BLaER1 treated with 17β-estradiol and CSF1 and Interleukin-3, amounts not matched to agents 10 nM and 100 nM (cell line): ENCODE measurements at regions not wholly inside any gene's neighbourhood (a gene's known extent, or its start where the extent isn't known, plus 50 kb on each side); places are given as distances from the start of the nearest gene placed in this dataset.
"Not testable (repeated sequence)": the region's sequence is repeated elsewhere in the genome, so short reads cannot be mapped to it uniquely, and the experiment has no call there.

Source experiments
- H3K27ac ChIP-seq, 11 experiments: shearing (Covaris generic); formaldehyde crosslinking; 2 replicates each; pipeline ENCODE4 v1.8.1; 2022
- H3K27me3 ChIP-seq, 11 experiments: shearing (Covaris generic); formaldehyde crosslinking; 2 replicates each; pipeline ENCODE4 v1.8.1; 2022
- H3K36me3 ChIP-seq, 11 experiments: shearing (Covaris generic); formaldehyde crosslinking; 2 replicates each; pipeline ENCODE4 v1.8.1; 2022
- H3K4me1 ChIP-seq, 10 experiments: shearing (Covaris generic); formaldehyde crosslinking; 2 replicates each; pipeline ENCODE4 v1.8.1; 2022
- H3K4me2 ChIP-seq, 11 experiments: shearing (Covaris generic); formaldehyde crosslinking; 2 replicates each; pipeline ENCODE4 v1.8.1; 2022
- H3K4me3 ChIP-seq, 10 experiments: shearing (Covaris generic); formaldehyde crosslinking; 2 replicates each; pipeline ENCODE4 v1.8.1; 2022
- H3K9ac ChIP-seq, 11 experiments: shearing (Covaris generic); formaldehyde crosslinking; 2 replicates each; pipeline ENCODE4 v1.8.1; 2022
- H3K9me3 ChIP-seq, 11 experiments: shearing (Covaris generic); formaldehyde crosslinking; replicated peaks in 1 of 11; 2 replicates each; pipeline ENCODE4 v1.8.1; 2022
- H4K20me1 ChIP-seq, 11 experiments: shearing (Covaris generic); formaldehyde crosslinking; 2 replicates each; pipeline ENCODE4 v1.8.1; 2022
- Cebpa-rat ChIP-seq, 11 experiments: shearing (Covaris generic); IDR thresholded peaks; 2 replicates each; pipeline ENCODE4 v1.8.1; 2022

DNA sequence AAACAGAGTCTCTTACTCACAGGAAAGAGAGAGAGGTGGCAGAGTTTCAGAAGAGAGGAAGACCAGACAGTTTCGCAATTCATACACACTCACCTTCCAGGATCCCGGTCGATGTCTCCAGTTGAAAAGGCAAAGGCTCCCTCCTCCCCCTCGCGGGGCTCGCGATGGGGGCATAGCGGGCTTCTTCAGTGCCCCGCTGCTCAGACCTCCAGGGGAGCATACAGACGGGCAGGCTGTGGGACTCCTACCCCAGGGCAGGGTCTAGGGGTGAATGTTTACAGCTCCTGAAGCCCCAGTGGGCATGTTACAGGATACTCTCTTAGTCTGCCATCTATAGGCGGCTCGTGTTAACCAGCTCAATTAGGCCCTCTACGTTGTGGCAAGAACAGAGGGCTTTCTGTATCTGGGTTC lies 139.2 kb downstream of the SLITRK5 start:
- TF ChIP-seq Cebpa-rat (IDR thresholded peaks at IDR 0.05) = peak in 2 of 11 experiments; percentile 14 to 42; a peak in 2 of 22 replicates
- Histone ChIP-seq H3K9me3 (peaks cover 0 to 11% (median 9%) of the 10 kb centered on the region in 11 experiments; a peak in 14 of 22 replicates), H3K9ac (no peak overlapping the region), H3K27me3 (no peaks in the 10 kb centered on the region), H3K4me2 (no peak overlapping the region), H3K4me3 (no peak overlapping the region), H3K27ac (no peak overlapping the region), H3K4me1 (no peaks in the 10 kb centered on the region), H4K20me1 (no peaks in the 10 kb centered on the region), H3K36me3 (no peaks in the 10 kb centered on the region)

DNA sequence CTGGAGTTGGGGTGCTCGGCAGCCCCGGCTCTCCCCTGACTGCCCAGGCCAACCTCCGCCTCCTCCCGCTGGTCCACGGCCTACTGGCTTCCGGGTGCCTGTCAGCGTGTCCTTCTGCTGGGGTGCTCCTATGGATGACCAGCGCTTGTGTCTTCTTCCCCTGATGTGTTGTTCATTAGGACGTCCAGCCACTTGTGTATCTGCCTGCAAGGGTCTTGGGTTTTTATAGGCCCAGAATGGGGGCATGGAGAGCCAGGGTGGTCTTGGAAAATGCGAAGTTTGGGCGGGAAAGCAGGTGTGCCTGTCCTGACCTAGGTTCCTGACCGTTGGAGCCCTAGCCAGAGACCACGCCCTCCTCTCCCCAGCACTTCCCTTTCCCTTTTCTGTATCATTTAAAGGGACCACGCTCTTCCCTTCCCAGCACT lies 139.8 kb downstream of the SLITRK5 start:
- no peak for TF ChIP-seq Cebpa-rat (IDR thresholded peaks at IDR 0.05)
- Histone ChIP-seq H3K9me3 (peaks cover 0 to 11% (median 9%) of the 10 kb centered on the region in 11 experiments; a peak in 14 of 22 replicates), H3K4me1 (no peaks in the 10 kb centered on the region), H3K36me3 (no peaks in the 10 kb centered on the region), H3K9ac (no peak overlapping the region), H3K4me3 (no peak overlapping the region), H3K4me2 (no peak overlapping the region), H4K20me1 (no peaks in the 10 kb centered on the region), H3K27ac (no peak overlapping the region), H3K27me3 (no peaks in the 10 kb centered on the region)

DNA sequence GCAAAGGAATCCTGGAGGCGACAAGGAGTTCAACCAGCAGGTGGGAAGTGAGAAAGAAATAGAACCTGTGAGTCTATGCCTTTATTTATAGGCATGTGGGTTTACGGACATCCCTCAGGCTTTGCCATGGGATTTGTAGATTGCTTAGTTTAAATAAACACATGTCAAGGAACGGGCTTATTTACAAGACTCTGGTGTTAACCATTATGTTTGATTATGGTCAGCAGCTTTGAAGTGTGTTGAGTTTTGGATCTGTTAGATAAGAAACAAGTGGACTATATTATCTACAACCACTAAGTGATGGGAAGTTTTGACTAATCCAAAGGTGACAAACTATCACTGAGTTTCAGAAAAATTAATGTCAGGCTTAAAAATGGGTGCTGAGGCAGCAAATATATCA lies 143.2 kb downstream of the SLITRK5 start:
- Histone ChIP-seq H4K20me1 (no peaks in the 10 kb centered on the region), H3K4me3 (no peak overlapping the region), H3K9ac (no peak overlapping the region), H3K4me2 (no peak overlapping the region), H3K9me3 (peaks cover 0 to 11% (median 9%) of the 10 kb centered on the region in 11 experiments; a peak in 14 of 22 replicates), H3K27ac (no peak overlapping the region), H3K36me3 (no peaks in the 10 kb centered on the region), H3K27me3 (no peaks in the 10 kb centered on the region), H3K4me1 (no peaks in the 10 kb centered on the region)
- no peak for TF ChIP-seq Cebpa-rat (IDR thresholded peaks at IDR 0.05)

DNA sequence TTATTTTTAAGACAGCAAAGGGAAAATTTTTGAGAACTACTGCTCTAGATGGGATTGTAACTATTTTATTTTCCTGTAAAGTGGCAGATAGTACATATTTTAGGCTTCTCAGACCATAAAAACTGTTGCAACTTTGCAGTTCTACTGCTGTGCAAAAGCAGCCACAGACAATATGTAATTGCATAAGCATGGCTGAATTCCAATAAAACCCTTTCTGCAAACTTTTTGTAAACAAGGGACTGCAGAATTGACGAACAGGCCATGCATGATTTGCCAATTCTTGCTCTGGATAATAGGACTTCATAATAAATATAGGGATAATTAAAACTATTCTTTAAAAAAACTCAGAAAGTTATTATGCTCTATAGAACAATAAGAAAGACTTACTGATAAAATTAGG lies 149.1 kb downstream of the SLITRK5 start:
- no peak for TF ChIP-seq Cebpa-rat (IDR thresholded peaks at IDR 0.05)

DNA sequence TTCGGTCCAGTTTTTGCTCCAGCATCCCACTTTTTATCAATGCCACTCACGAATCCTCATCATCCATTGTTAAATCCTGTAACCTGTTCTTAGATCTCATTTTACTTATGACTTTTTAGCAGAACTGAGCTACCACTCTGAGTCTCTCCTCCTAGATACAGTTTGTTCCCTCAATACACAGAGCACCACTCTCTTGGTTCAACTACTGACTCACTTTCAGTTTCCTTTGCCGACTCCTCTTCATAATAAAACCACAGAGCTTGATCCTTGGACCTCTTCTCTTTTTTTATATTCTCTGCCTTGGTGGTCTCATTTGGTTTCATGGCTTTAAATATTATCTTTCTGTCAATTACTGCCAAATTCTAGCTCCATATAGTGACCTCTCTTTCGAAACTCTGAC lies 150.3 kb downstream of the SLITRK5 start:
- Histone ChIP-seq H3K9ac (no peak overlapping the region), H3K4me1 (no peaks in the 10 kb centered on the region), H3K36me3 (no peaks in the 10 kb centered on the region), H3K27me3 (no peaks in the 10 kb centered on the region), H3K9me3 (no peaks in the 10 kb centered on the region), H3K4me3 (no peak overlapping the region), H4K20me1 (no peaks in the 10 kb centered on the region), H3K4me2 (no peak overlapping the region), H3K27ac (no peak overlapping the region)
- no peak for TF ChIP-seq Cebpa-rat (IDR thresholded peaks at IDR 0.05)

More for the DNA sequence above, 149.1 kb downstream of the SLITRK5 start:
- Histone ChIP-seq H3K9me3 (no peaks in the 10 kb centered on the region), H4K20me1 (no peaks in the 10 kb centered on the region), H3K36me3 (no peaks in the 10 kb centered on the region), H3K9ac (no peak overlapping the region), H3K4me3 (no peak overlapping the region), H3K27ac (no peak overlapping the region), H3K4me2 (no peak overlapping the region), H3K27me3 (no peaks in the 10 kb centered on the region), H3K4me1 (no peaks in the 10 kb centered on the region)

DNA sequence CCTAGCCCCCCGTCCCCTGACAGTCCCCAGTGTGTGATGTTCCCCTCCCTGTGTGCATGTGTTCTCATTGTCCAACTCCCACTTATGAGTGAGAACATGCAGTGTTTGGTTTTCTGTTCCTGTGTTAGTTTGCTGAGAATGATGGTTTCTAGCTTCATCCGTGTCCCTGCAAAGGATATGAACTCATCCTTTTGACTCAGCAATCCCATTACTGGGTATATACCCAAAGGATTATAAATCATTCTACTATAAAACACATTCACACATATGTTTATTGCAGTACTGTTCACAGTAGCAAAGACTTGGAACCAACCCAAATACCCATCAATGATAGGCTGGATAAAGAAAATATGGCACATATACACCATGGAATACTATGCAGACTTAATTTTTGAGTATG lies 155.1 kb downstream of the SLITRK5 start:
- H3K4me3 ChIP-seq, H3K9me3 ChIP-seq, H3K4me1 ChIP-seq, H3K4me2 ChIP-seq, H3K9ac ChIP-seq, H3K27ac ChIP-seq, H3K36me3 ChIP-seq, H3K27me3 ChIP-seq, H4K20me1 ChIP-seq: not testable (repeated sequence)

DNA sequence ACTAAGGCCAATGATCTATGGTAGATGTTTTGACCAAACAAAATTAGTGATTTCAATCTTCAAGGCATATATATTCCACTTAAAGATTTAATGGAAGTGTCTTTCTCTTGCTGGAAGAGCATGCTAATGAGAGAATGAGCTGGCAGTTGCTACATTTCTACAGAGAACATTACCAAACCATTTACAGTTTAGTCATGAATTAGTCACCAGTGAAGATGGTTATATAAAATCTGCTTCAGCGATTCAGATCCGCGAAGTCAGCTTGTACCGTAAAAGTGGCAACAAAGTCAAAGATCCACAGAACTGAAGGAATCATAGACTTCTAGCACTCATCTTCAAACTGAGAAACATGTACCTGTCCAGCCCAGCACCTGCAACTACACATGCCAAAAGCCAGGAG lies 156.3 kb downstream of the SLITRK5 start:
- no peak overlapping the region for H3K27ac ChIP-seq
- no peaks in the 10 kb centered on the region for H3K36me3 ChIP-seq
- H3K4me2 ChIP-seq = no peak overlapping the region
- no peaks in the 10 kb centered on the region for H3K9me3 ChIP-seq
- H3K4me1 ChIP-seq = no peaks in the 10 kb centered on the region
- H3K9ac ChIP-seq = no peak overlapping the region
- TF ChIP-seq Cebpa-rat (IDR thresholded peaks at IDR 0.05) = no peak
- H3K27me3 ChIP-seq = no peaks in the 10 kb centered on the region
- no peak overlapping the region for H3K4me3 ChIP-seq
- no peaks in the 10 kb centered on the region for H4K20me1 ChIP-seq

DNA sequence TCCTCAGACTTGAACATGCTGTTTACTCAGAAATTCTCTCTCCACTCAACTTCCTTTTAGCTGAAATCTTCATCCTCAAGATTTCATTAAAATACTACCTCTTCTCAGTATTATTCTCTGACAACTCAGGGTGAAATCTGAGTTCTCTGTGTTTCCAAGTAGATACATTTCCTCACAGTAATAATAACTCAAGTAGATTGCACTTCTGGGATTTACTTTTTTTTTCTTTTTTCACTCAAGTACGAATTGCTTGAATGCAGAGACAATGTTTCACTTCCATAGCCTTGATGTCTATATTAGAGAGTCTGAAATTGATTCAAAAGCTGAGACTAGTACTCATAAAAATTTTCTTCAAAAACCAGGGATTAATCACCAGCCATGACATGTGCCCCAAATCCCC lies 166.4 kb downstream of the SLITRK5 start:
- TF ChIP-seq Cebpa-rat (IDR thresholded peaks at IDR 0.05) = no peak
- H4K20me1 ChIP-seq = no peaks in the 10 kb centered on the region
- no peaks in the 10 kb centered on the region for H3K36me3 ChIP-seq
- H3K4me1 ChIP-seq = no peaks in the 10 kb centered on the region
- no peak overlapping the region for H3K27ac ChIP-seq
- no peak overlapping the region for H3K9ac ChIP-seq
- H3K9me3 ChIP-seq = no peaks in the 10 kb centered on the region
- H3K4me2 ChIP-seq = no peak overlapping the region
- no peak overlapping the region for H3K4me3 ChIP-seq
- H3K27me3 ChIP-seq = no peaks in the 10 kb centered on the region

DNA sequence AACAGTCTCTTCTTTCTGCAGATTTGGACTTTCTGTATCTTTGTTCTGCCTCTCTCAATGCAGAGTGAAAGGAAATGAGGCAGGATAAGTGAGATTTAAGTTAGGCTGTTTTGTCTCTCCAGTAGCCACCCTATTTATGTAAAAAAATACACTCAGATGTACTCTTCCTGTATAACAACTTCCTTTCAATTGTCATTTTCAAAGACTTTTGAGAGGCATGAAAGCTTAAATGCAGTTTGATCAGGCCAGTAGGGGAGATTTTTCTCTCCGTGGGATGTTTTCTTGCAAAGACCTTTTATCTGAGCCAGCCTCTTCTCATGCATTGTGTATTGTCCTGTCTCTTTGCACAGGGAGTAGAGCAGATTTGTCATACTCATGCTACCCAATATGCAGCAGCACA lies 166.8 kb downstream of the SLITRK5 start:
- Histone ChIP-seq H3K4me1 (no peaks in the 10 kb centered on the region), H3K4me3 (no peak overlapping the region), H3K36me3 (no peaks in the 10 kb centered on the region), H3K9me3 (no peaks in the 10 kb centered on the region), H3K27ac (no peak overlapping the region), H4K20me1 (no peaks in the 10 kb centered on the region), H3K4me2 (no peak overlapping the region), H3K9ac (no peak overlapping the region), H3K27me3 (no peaks in the 10 kb centered on the region)
- TF ChIP-seq Cebpa-rat (IDR thresholded peaks at IDR 0.05) = no peak

DNA sequence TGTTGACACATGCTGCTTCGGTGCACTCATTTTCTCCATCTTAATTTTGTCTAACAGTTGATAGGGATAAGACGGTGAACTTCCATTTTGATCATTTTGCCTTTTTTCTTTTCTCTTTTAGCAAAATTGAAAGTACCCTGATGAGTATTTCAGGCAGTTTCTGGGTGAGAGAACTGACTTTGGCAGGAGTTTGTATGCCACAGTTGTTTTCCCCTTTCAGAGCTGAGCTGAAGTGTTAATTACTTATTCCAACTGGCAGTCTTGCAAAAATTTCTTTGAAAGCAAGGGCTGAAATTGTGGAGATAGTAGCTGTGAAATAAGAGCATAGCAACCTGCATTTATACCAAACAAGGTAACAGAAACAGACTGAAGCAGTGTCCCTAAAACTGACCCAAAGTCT lies 180.2 kb downstream of the SLITRK5 start:
- H3K27me3 ChIP-seq = no peaks in the 10 kb centered on the region
- H3K9me3 ChIP-seq = no peaks in the 10 kb centered on the region
- no peak overlapping the region for H3K4me3 ChIP-seq
- no peak for TF ChIP-seq Cebpa-rat (IDR thresholded peaks at IDR 0.05)
- no peak overlapping the region for H3K4me2 ChIP-seq
- H3K9ac ChIP-seq = no peak overlapping the region
- no peaks in the 10 kb centered on the region for H3K36me3 ChIP-seq
- H3K27ac ChIP-seq = no peak overlapping the region
- H3K4me1 ChIP-seq = no peaks in the 10 kb centered on the region
- H4K20me1 ChIP-seq = no peaks in the 10 kb centered on the region

DNA sequence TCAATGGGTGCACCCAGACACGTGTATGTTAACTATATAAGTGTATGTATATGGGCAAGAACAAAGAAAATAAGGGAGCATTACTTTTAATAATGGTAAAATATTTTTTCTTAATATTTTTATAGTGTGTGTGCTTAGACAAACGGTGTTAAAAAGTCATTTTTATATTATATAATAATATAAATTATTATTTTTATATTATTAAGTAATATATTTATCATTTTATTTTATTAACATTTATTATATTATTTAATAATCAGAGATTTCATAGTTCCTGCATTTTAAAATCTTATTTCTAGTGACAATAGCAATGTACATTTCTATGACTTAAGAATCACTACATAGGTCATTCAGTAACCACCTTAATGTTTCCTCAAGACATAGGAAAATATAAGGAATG lies 184.4 kb downstream of the SLITRK5 start:
- Histone ChIP-seq H3K4me2 (no peak overlapping the region), H3K4me1 (no peaks in the 10 kb centered on the region), H3K4me3 (no peak overlapping the region), H3K9ac (no peak overlapping the region), H3K27ac (no peak overlapping the region), H3K9me3 (no peaks in the 10 kb centered on the region), H3K36me3 (no peaks in the 10 kb centered on the region), H3K27me3 (no peaks in the 10 kb centered on the region), H4K20me1 (no peaks in the 10 kb centered on the region)
- TF ChIP-seq Cebpa-rat (IDR thresholded peaks at IDR 0.05) = no peak
